Vagina (tissue), 2 donors: ENCODE measurements at regions not wholly inside any gene's neighbourhood (a gene's known extent, or its start where the extent isn't known, plus 50 kb on each side); places are given as distances from the start of the nearest gene placed in this dataset.

Source experiments
- POLR2A ChIP-seq, 2 donors: fragments of 450-650 bp; IDR thresholded peaks; one replicate each; pipeline ENCODE4 v1.6.1; 2017; ENCODE audit warnings: antibody characterized with exemption in 2 of 2, mild to moderate bottlenecking in 2 of 2, moderate library complexity in 2 of 2
- POLR2AphosphoS5 ChIP-seq, 2 donors: sonication (generic); formaldehyde crosslinking; IDR thresholded peaks; one replicate each; pipeline ENCODE4 v1.9.0; 2017; ENCODE audit warnings: antibody characterized with exemption in 2 of 2, mild to moderate bottlenecking in 2 of 2, low read depth in 1 of 2; ENCODE audit not compliant: insufficient read depth in 1 of 2
- TF ChIP-seq, protein P1 (sequence below), 3 experiments: fragments of 450-650 bp in 2 of 3; fragments of 200-600 bp in 1 of 3; sonication (generic) in 1 of 3; IDR thresholded peaks; one replicate each; pipeline ENCODE4 v1.5.1; 2017 to 2019; ENCODE audit warnings: antibody characterized with exemption in 3 of 3, mild to moderate bottlenecking in 2 of 3, moderate library complexity in 2 of 3

DNA sequence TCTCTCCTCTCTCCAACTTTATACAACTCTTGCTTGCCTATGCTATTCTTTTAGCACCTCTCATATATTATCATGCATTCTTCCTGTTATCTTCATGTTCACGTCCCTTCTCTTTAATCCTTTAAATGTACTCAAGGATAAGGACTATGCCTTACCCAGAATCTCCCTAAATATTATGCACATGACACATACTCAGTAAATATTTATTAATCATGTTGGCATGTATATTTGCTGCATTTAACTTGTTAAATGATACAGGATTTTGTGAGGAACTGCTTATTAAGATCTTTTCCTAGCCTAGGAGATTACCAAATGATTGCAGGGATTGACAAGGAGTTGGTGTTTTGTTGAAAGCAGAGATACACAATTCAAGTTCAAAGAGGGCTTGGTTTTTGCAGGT is 109.4 kb downstream of the RGS2 start:
- TF ChIP-seq, protein P1, sequence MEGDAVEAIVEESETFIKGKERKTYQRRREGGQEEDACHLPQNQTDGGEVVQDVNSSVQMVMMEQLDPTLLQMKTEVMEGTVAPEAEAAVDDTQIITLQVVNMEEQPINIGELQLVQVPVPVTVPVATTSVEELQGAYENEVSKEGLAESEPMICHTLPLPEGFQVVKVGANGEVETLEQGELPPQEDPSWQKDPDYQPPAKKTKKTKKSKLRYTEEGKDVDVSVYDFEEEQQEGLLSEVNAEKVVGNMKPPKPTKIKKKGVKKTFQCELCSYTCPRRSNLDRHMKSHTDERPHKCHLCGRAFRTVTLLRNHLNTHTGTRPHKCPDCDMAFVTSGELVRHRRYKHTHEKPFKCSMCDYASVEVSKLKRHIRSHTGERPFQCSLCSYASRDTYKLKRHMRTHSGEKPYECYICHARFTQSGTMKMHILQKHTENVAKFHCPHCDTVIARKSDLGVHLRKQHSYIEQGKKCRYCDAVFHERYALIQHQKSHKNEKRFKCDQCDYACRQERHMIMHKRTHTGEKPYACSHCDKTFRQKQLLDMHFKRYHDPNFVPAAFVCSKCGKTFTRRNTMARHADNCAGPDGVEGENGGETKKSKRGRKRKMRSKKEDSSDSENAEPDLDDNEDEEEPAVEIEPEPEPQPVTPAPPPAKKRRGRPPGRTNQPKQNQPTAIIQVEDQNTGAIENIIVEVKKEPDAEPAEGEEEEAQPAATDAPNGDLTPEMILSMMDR (IDR thresholded peaks at IDR 0.05): no peak
- no peak for TF ChIP-seq POLR2AphosphoS5 (IDR thresholded peaks at IDR 0.05; ENCODE audit: insufficient read depth in 1 of 2, low read depth in 1 of 2)
- TF ChIP-seq POLR2A (IDR thresholded peaks at IDR 0.05): no peak
